HAP-1 (cell line): ENCODE measurements at regions not wholly inside any gene's neighbourhood (a gene's known extent, or its start where the extent isn't known, plus 50 kb on each side); places are given as distances from the start of the nearest gene placed in this dataset.
"Not testable (repeated sequence)": the region's sequence is repeated elsewhere in the genome, so short reads cannot be mapped to it uniquely, and the experiment has no call there.

Source experiments
- DNase-seq, 2 experiments: peaks; one replicate each; pipeline ENCODE4 v3.0.0-alpha.2; 2016 to 2020; ENCODE audit warnings: low spot score in 2 of 2
- H3K27me3 ChIP-seq: fragments of 250-450 bp; sonication (Bioruptor Pico); 2 replicates; pipeline ENCODE4 v1.5.1; 2020; ENCODE audit warnings: low read depth, mild to moderate bottlenecking, moderate library complexity
- H3K36me3 ChIP-seq: fragments of 250-450 bp; sonication (Bioruptor Pico); replicated peaks from 2 replicates; pipeline ENCODE4 v1.5.1; 2020; ENCODE audit warnings: mild to moderate bottlenecking
- H3K4me1 ChIP-seq: fragments of 250-450 bp; sonication (Bioruptor Pico); 2 replicates; pipeline ENCODE4 v1.5.1; 2020; ENCODE audit warnings: mild to moderate bottlenecking
- H3K4me3 ChIP-seq: fragments of 250-450 bp; sonication (Bioruptor Pico); 2 replicates; pipeline ENCODE4 v1.5.1; 2020; ENCODE audit warnings: mild to moderate bottlenecking, moderate library complexity
- H3K9me3 ChIP-seq: fragments of 250-450 bp; sonication (Bioruptor Pico); 2 replicates; pipeline ENCODE4 v1.5.1; 2020; ENCODE audit warnings: mild to moderate bottlenecking, moderate library complexity
- in situ Hi-C: fragments of 300-500 bp; cut with MboI; formaldehyde crosslinking; loops from 3 replicates; pipeline ENCODE4 v1.14.3; 2020; ENCODE audit warnings: low sequenced_read_pairs, inconsistent platforms, mixed read lengths

- H3K9me3 ChIP-seq: no peaks in the 10 kb centered on the region
- no peaks in the 10 kb centered on the region for H3K27me3 ChIP-seq
- H3K36me3 ChIP-seq: no peaks in the 10 kb centered on the region
- in situ Hi-C loops: no loop called here
- no peaks in the 10 kb centered on the region for H3K4me1 ChIP-seq
- no peak for DNase-seq
- no peak overlapping the region for H3K4me3 ChIP-seq
Observed at GRCh38 chr21:14752345-14752909, 206.3 kb upstream of the SAMSN1 start.

GRCh38 chr21:14751602-14752344 is 205.7 kb upstream of the SAMSN1 start:
- Histone ChIP-seq H3K4me1 (no peaks in the 10 kb centered on the region), H3K36me3 (no peaks in the 10 kb centered on the region), H3K9me3 (no peaks in the 10 kb centered on the region; the same call in 1 of the 2 replicates), H3K27me3 (no peaks in the 10 kb centered on the region), H3K4me3 (no peak overlapping the region)
- no peak for DNase-seq
- in situ Hi-C loops: no loop called here

GRCh38 chr21:14751011-14751410 is 204.9 kb upstream of the SAMSN1 start:
- no peak overlapping the region for H3K4me3 ChIP-seq
- no peaks in the 10 kb centered on the region for H3K36me3 ChIP-seq
- no peaks in the 10 kb centered on the region for H3K27me3 ChIP-seq
- DNase-seq: no peak
- in situ Hi-C loops: no loop called here
- no peaks in the 10 kb centered on the region; the same call in 1 of the 2 replicates for H3K9me3 ChIP-seq
- H3K4me1 ChIP-seq: no peaks in the 10 kb centered on the region

GRCh38 chr21:14750041-14750440 is 203.9 kb upstream of the SAMSN1 start:
- Histone ChIP-seq H3K36me3 (no peaks in the 10 kb centered on the region), H3K9me3 (no peaks in the 10 kb centered on the region; the same call in 1 of the 2 replicates), H3K4me1 (no peaks in the 10 kb centered on the region), H3K4me3 (no peak overlapping the region), H3K27me3 (no peaks in the 10 kb centered on the region)
- in situ Hi-C loops: no loop called here
- DNase-seq: no peak

- no peak for DNase-seq
- in situ Hi-C loops: no loop called here
- no peaks in the 10 kb centered on the region; the same call in 1 of the 2 replicates for H3K9me3 ChIP-seq
Observed at GRCh38 chr21:14748662-14749061, 202.5 kb upstream of the SAMSN1 start.

GRCh38 chr21:14744368-14744767 is 198.3 kb upstream of the SAMSN1 start:
- no peak for DNase-seq
- Histone ChIP-seq H3K27me3 (no peaks in the 10 kb centered on the region), H3K36me3 (no peaks in the 10 kb centered on the region), H3K9me3 (no peaks in the 10 kb centered on the region; the same call in 1 of the 2 replicates), H3K4me1 (no peaks in the 10 kb centered on the region), H3K4me3 (no peak overlapping the region)
- in situ Hi-C loops: no loop called here

More at GRCh38 chr21:14748662-14749061, 202.5 kb upstream of the SAMSN1 start:
- no peaks in the 10 kb centered on the region for H3K27me3 ChIP-seq
- H3K4me3 ChIP-seq: no peak overlapping the region
- no peaks in the 10 kb centered on the region for H3K36me3 ChIP-seq
- no peaks in the 10 kb centered on the region for H3K4me1 ChIP-seq

DNA sequence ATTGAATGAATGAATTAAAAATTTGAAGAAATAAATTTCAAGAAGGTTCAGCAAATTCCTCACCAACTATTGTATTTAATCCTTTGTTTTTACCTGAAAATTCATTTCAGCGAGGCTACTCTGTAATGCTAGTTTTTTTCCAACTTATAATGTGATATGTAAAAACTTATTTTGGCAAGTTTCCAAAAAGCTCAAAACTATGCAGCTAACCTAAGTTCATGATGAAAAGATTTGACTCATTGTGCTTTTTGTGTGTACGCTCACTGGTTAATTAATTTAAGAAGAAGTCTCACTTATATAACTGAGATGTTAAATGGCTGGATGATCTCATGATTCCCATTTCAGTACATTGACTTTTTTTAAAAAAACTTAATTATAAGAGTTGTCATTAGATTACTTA is 196.0 kb upstream of the SAMSN1 start:
- H3K36me3 ChIP-seq: no peaks in the 10 kb centered on the region
- no peaks in the 10 kb centered on the region for H3K27me3 ChIP-seq
- in situ Hi-C loops: no loop called here
- no peaks in the 10 kb centered on the region; the same call in 1 of the 2 replicates for H3K9me3 ChIP-seq
- no peaks in the 10 kb centered on the region for H3K4me1 ChIP-seq
- no peak for DNase-seq
- H3K4me3 ChIP-seq: no peak overlapping the region

GRCh38 chr21:14741256-14741655 is 195.1 kb upstream of the SAMSN1 start:
- H3K4me3 ChIP-seq: no peak overlapping the region
- in situ Hi-C loops: no loop called here
- H3K27me3 ChIP-seq: no peaks in the 10 kb centered on the region
- H3K4me1 ChIP-seq: no peaks in the 10 kb centered on the region
- no peaks in the 10 kb centered on the region for H3K36me3 ChIP-seq
- H3K9me3 ChIP-seq: no peaks in the 10 kb centered on the region
- DNase-seq: no peak

GRCh38 chr21:14740692-14741091 is 194.6 kb upstream of the SAMSN1 start:
- no peaks in the 10 kb centered on the region for H3K36me3 ChIP-seq
- H3K4me3 ChIP-seq: no peak overlapping the region
- no peaks in the 10 kb centered on the region for H3K27me3 ChIP-seq
- no peak for DNase-seq
- in situ Hi-C loops: no loop called here
- no peaks in the 10 kb centered on the region for H3K9me3 ChIP-seq
- no peaks in the 10 kb centered on the region for H3K4me1 ChIP-seq

- Histone ChIP-seq H3K9me3 (no peaks in the 10 kb centered on the region), H3K4me3 (no peak overlapping the region)
- in situ Hi-C loops: no loop called here
Observed at GRCh38 chr21:14740116-14740515, 194.0 kb upstream of the SAMSN1 start.

GRCh38 chr21:14739590-14739989 is 193.5 kb upstream of the SAMSN1 start:
- Histone ChIP-seq H3K4me1 (no peaks in the 10 kb centered on the region), H3K9me3 (no peaks in the 10 kb centered on the region), H3K27me3 (no peaks in the 10 kb centered on the region), H3K4me3 (no peak overlapping the region), H3K36me3 (no peaks in the 10 kb centered on the region)
- DNase-seq: no peak
- in situ Hi-C loops: no loop called here

More at GRCh38 chr21:14740116-14740515, 194.0 kb upstream of the SAMSN1 start:
- DNase-seq: no peak
- H3K4me1 ChIP-seq: no peaks in the 10 kb centered on the region
- H3K27me3 ChIP-seq: no peaks in the 10 kb centered on the region
- H3K36me3 ChIP-seq: no peaks in the 10 kb centered on the region

DNA sequence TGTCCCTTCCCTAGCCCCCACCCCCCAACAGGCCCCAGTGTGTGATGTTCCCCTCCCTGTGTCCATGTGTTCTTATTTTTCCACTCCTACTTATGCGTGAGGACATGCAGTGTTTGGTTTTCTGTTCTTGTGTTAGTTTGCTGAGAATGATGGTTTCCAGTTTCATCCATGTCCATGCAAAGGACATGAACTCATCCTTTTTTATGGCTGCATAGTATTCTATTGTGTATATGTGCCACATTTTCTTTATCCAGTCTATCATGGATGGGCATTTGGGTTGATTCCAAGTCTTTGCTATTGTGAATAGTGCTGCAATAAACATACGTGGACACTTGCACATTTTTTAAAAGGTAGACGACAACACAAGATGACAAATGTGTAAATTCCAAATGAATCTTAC is 192.5 kb upstream of the SAMSN1 start:
- in situ Hi-C loops, H3K4me1 ChIP-seq, H3K9me3 ChIP-seq, H3K27me3 ChIP-seq, DNase-seq, H3K36me3 ChIP-seq, H3K4me3 ChIP-seq: not testable (repeated sequence)

GRCh38 chr21:14737922-14738321 is 191.8 kb upstream of the SAMSN1 start:
- no peaks in the 10 kb centered on the region for H3K36me3 ChIP-seq
- H3K27me3 ChIP-seq: no peaks in the 10 kb centered on the region
- in situ Hi-C loops: no loop called here
- H3K9me3 ChIP-seq: no peaks in the 10 kb centered on the region
- DNase-seq: peak; percentile 30 to 33
- H3K4me3 ChIP-seq: no peak overlapping the region
- H3K4me1 ChIP-seq: no peaks in the 10 kb centered on the region

- Histone ChIP-seq H3K9me3 (no peaks in the 10 kb centered on the region), H3K4me3 (no peak overlapping the region), H3K4me1 (no peaks in the 10 kb centered on the region), H3K36me3 (no peaks in the 10 kb centered on the region), H3K27me3 (no peaks in the 10 kb centered on the region)
- in situ Hi-C loops: no loop called here
- no peak for DNase-seq
Observed at GRCh38 chr21:14737284-14737691, 191.2 kb upstream of the SAMSN1 start.
